ENCODE measurements at regions not wholly inside any gene's neighbourhood (a gene's known extent, or its start where the extent isn't known, plus 50 kb on each side); places are given as distances from the start of the nearest gene placed in this dataset.

- no peak for TF ChIP-seq CTCF (IDR thresholded peaks at IDR 0.05; ENCODE audit: low read depth, low read length, missing control alignments)
- no peak overlapping the region for H3K4me3 ChIP-seq (replicated peaks; ENCODE audit: low read depth, low read length)
- no peak for DNase-seq (ENCODE audit: extremely low read depth, low read depth)
These were observed 112.2 kb downstream of the BRD1 start for GRCh38 chr22:49715450-49715849.

DNA sequence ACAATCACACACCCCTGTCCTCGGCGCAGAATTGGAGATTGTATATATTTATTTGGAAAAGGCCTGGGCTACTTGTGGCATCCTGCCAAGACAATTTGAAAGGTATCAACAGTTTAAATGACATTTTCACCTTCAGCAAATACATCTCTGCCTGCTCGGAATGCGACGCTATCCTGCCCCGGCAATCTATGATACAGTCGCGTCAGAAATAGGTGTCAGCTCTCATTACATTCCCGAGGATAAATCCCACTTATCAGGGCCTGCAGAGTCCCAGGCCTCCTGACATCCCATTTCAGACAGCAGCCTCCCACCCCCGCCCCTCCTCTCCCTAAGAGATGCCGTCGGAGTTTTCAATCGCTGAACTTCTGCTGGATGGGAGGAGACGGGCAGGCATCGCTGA, 114.7 kb downstream of the BRD1 start:
- no peak for TF ChIP-seq CTCF (IDR thresholded peaks at IDR 0.05; ENCODE audit: low read depth, low read length, missing control alignments)

GRCh38 chr22:49712195-49712791, 115.4 kb downstream of the BRD1 start:
- no peak for TF ChIP-seq CTCF (IDR thresholded peaks at IDR 0.05; ENCODE audit: low read depth, low read length, missing control alignments)
- H3K4me3 ChIP-seq (replicated peaks; ENCODE audit: low read depth, low read length): no peak overlapping the region
- DNase-seq (ENCODE audit: extremely low read depth, low read depth): no peak

More for the DNA sequence above, 114.7 kb downstream of the BRD1 start:
- no peak for DNase-seq (ENCODE audit: extremely low read depth, low read depth)
- H3K4me3 ChIP-seq (replicated peaks; ENCODE audit: low read depth, low read length): no peak overlapping the region

GRCh38 chr22:49710746-49711145, 116.9 kb downstream of the BRD1 start:
- H3K4me3 ChIP-seq (replicated peaks; ENCODE audit: low read depth, low read length): no peak overlapping the region
- no peak for DNase-seq (ENCODE audit: extremely low read depth, low read depth)
- TF ChIP-seq CTCF (IDR thresholded peaks at IDR 0.05; ENCODE audit: low read depth, low read length, missing control alignments): no peak

GRCh38 chr22:49709464-49709863, 118.2 kb downstream of the BRD1 start:
- no peak for DNase-seq (ENCODE audit: extremely low read depth, low read depth)
- H3K4me3 ChIP-seq (replicated peaks; ENCODE audit: low read depth, low read length): no peak overlapping the region
- no peak for TF ChIP-seq CTCF (IDR thresholded peaks at IDR 0.05; ENCODE audit: low read depth, low read length, missing control alignments)

GRCh38 chr22:49705972-49706352, 121.7 kb downstream of the BRD1 start:
- TF ChIP-seq CTCF (IDR thresholded peaks at IDR 0.05; ENCODE audit: low read depth, low read length, missing control alignments): no peak
- H3K4me3 ChIP-seq (replicated peaks; ENCODE audit: low read depth, low read length): no peak overlapping the region
- DNase-seq (ENCODE audit: extremely low read depth, low read depth): no peak
